Loucy (cell line): ENCODE measurements at regions not wholly inside any gene's neighbourhood (a gene's known extent, or its start where the extent isn't known, plus 50 kb on each side); places are given as distances from the start of the nearest gene placed in this dataset.

Experiments used
- H2AFZ ChIP-seq: fragments of 200-600 bp; sonication (generic); 2 replicates; pipeline ENCODE4 v1.6.0; 2016; ENCODE audit warnings: antibody characterized with exemption, mild to moderate bottlenecking, low read length, moderate library complexity
- H3F3A ChIP-seq: fragments of 200-600 bp; 2 replicates; pipeline ENCODE4 v1.6.0; 2016; ENCODE audit warnings: antibody characterized with exemption, low read depth, mild to moderate bottlenecking
- H3K27me3 ChIP-seq: fragments of 200-600 bp; sonication (generic); 2 replicates; pipeline ENCODE4 v1.6.1; 2014; ENCODE audit warnings: low read length, mild to moderate bottlenecking; ENCODE audit not compliant: insufficient read depth, poor library complexity, severe bottlenecking
- H3K36me3 ChIP-seq: fragments of 200-600 bp; sonication (generic); 2 replicates; pipeline ENCODE4 v1.6.1; 2016; ENCODE audit warnings: low read length; ENCODE audit not compliant: insufficient read depth
- H3K4me1 ChIP-seq: fragments of 200-600 bp; sonication (generic); 2 replicates; pipeline ENCODE4 v1.5.1; 2014; ENCODE audit warnings: low read length, mild to moderate bottlenecking; ENCODE audit not compliant: insufficient read depth, poor library complexity, severe bottlenecking
- H3K4me2 ChIP-seq: fragments of 200-600 bp; sonication (generic); 2 replicates; pipeline ENCODE4 v1.6.0; 2014; ENCODE audit warnings: antibody characterized with exemption, low read length, low read depth, mild to moderate bottlenecking; ENCODE audit not compliant: poor library complexity, severe bottlenecking
- H3K4me3 ChIP-seq: fragments of 200-600 bp; sonication (generic); 2 replicates; pipeline ENCODE4 v1.5.1; 2014; ENCODE audit warnings: low read length, mild to moderate bottlenecking, mixed read lengths; ENCODE audit not compliant: poor library complexity, severe bottlenecking
- H3K79me2 ChIP-seq: fragments of 200-600 bp; sonication (generic); 2 replicates; pipeline ENCODE4 v1.6.1; 2014; ENCODE audit warnings: low read length; ENCODE audit not compliant: insufficient read depth
- H3K9ac ChIP-seq: fragments of 200-600 bp; sonication (generic); 2 replicates; pipeline ENCODE4 v1.6.0; 2014; ENCODE audit warnings: mild to moderate bottlenecking, low read depth, low read length, moderate library complexity; ENCODE audit not compliant: poor library complexity, severe bottlenecking
- H3K9me2 ChIP-seq: fragments of 200-600 bp; sonication (generic); replicated peaks from 2 replicates; pipeline ENCODE4 v1.6.1; 2016; ENCODE audit warnings: low read depth, low read length, mixed read lengths
- H3K9me3 ChIP-seq: fragments of 200-600 bp; sonication (generic); 2 replicates; pipeline ENCODE4 v1.6.1; 2014; ENCODE audit warnings: mild to moderate bottlenecking, antibody characterized with exemption, low read length, low read depth; ENCODE audit not compliant: insufficient read depth
- H4K20me1 ChIP-seq: fragments of 200-600 bp; sonication (generic); 2 replicates; pipeline ENCODE4 v1.6.0; 2014; ENCODE audit warnings: antibody characterized with exemption, low read length, mild to moderate bottlenecking; ENCODE audit not compliant: insufficient read depth, poor library complexity, severe bottlenecking
- CTCF ChIP-seq: fragments of 200-600 bp; sonication (generic); conservative IDR thresholded peaks from 2 replicates; pipeline ENCODE4 v1.5.1; 2014; ENCODE audit warnings: mild to moderate bottlenecking, antibody characterized with exemption, low read length
- EZH2phosphoT487 ChIP-seq: fragments of 200-600 bp; IDR thresholded peaks from 2 replicates; pipeline ENCODE4 v1.6.1; 2018; ENCODE audit warnings: antibody characterized with exemption, mild to moderate bottlenecking, moderate library complexity, borderline replicate concordance

GRCh38 chr12:127896661-127897060 is 370.3 kb upstream of the TMEM132C start:
- Histone ChIP-seq H3K27me3 (no peaks in the 10 kb centered on the region), H3K4me3 (no peak overlapping the region), H3K9me3 (no peaks in the 10 kb centered on the region), H3K79me2 (no peaks in the 10 kb centered on the region), H3F3A (no peaks in the 10 kb centered on the region), H3K9me2 (no peaks in the 10 kb centered on the region), H3K36me3 (no peaks in the 10 kb centered on the region), H2AFZ (no peak overlapping the region), H3K9ac (no peak overlapping the region), H3K4me1 (no peaks in the 10 kb centered on the region), H4K20me1 (no peaks in the 10 kb centered on the region), H3K4me2 (no peak overlapping the region)
- TF ChIP-seq EZH2phosphoT487 (no peak), CTCF (no peak)

GRCh38 chr12:127898616-127899015 is 368.4 kb upstream of the TMEM132C start:
- no peaks in the 10 kb centered on the region for H3K4me1 ChIP-seq
- H3K36me3 ChIP-seq, result no peaks in the 10 kb centered on the region
- no peaks in the 10 kb centered on the region for H3K9me3 ChIP-seq
- H2AFZ ChIP-seq, result no peak overlapping the region
- H4K20me1 ChIP-seq, result no peaks in the 10 kb centered on the region
- no peak overlapping the region for H3K9ac ChIP-seq
- H3F3A ChIP-seq, result no peaks in the 10 kb centered on the region
- H3K4me2 ChIP-seq, result no peak overlapping the region
- H3K4me3 ChIP-seq, result no peak overlapping the region
- H3K9me2 ChIP-seq, result no peaks in the 10 kb centered on the region
- H3K79me2 ChIP-seq, result no peaks in the 10 kb centered on the region
- H3K27me3 ChIP-seq, result no peaks in the 10 kb centered on the region
- TF ChIP-seq CTCF, result no peak
- TF ChIP-seq EZH2phosphoT487, result no peak

- H3K4me1 ChIP-seq, result no peaks in the 10 kb centered on the region
- TF ChIP-seq EZH2phosphoT487 (no peak), CTCF (no peak)
- no peaks in the 10 kb centered on the region for H3K79me2 ChIP-seq
- no peaks in the 10 kb centered on the region for H3K9me3 ChIP-seq
- no peak overlapping the region for H2AFZ ChIP-seq
- no peaks in the 10 kb centered on the region for H4K20me1 ChIP-seq
- H3K36me3 ChIP-seq, result no peaks in the 10 kb centered on the region
- H3K27me3 ChIP-seq, result no peaks in the 10 kb centered on the region
- no peak overlapping the region for H3K4me2 ChIP-seq
- H3K9ac ChIP-seq, result no peak overlapping the region
- no peak overlapping the region for H3K4me3 ChIP-seq
- no peaks in the 10 kb centered on the region for H3F3A ChIP-seq
- H3K9me2 ChIP-seq, result no peaks in the 10 kb centered on the region
Observed at GRCh38 chr12:127899971-127900370, 367.0 kb upstream of the TMEM132C start.
